ENCODE measurements at regions not wholly inside any gene's neighbourhood (a gene's known extent, or its start where the extent isn't known, plus 50 kb on each side); places are given as distances from the start of the nearest gene placed in this dataset.

DNA sequence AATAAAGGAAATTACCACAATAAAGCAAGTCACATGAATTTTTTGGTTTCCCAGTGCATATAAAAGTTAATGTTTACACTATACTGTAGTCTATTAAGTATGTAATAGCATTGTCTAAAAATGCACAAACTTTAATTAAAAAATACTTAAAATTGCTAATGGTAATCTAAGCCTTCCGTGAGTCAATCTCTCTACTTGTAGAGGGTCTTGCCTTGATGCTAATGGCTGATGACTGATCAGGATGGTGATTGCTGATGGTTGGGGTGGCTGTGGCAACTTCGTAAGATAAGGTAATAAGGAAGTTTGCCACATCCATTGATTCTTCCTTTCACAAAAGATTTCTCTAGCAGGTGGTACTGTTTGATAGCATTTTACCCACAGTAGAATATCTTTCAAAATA lies 466.6 kb upstream of the PROX1 start:
- H3K4me1 ChIP-seq (ENCODE audit: control insufficient read depth, extremely low read depth, insufficient read depth, low read length), result no peaks in the 10 kb centered on the region
- H2AFZ ChIP-seq (ENCODE audit: control insufficient read depth, low read length), result no peak overlapping the region
- TF ChIP-seq EZH2 (IDR thresholded peaks at IDR 0.05; ENCODE audit: low read length), result no peak
- TF ChIP-seq, protein P1, sequence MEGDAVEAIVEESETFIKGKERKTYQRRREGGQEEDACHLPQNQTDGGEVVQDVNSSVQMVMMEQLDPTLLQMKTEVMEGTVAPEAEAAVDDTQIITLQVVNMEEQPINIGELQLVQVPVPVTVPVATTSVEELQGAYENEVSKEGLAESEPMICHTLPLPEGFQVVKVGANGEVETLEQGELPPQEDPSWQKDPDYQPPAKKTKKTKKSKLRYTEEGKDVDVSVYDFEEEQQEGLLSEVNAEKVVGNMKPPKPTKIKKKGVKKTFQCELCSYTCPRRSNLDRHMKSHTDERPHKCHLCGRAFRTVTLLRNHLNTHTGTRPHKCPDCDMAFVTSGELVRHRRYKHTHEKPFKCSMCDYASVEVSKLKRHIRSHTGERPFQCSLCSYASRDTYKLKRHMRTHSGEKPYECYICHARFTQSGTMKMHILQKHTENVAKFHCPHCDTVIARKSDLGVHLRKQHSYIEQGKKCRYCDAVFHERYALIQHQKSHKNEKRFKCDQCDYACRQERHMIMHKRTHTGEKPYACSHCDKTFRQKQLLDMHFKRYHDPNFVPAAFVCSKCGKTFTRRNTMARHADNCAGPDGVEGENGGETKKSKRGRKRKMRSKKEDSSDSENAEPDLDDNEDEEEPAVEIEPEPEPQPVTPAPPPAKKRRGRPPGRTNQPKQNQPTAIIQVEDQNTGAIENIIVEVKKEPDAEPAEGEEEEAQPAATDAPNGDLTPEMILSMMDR (optimal IDR thresholded peaks at IDR 0.05 in 1 of 3, IDR thresholded peaks at IDR 0.05 in 1 of 3, conservative IDR thresholded peaks at IDR 0.05 in 1 of 3; ENCODE audit: extremely low read depth in 1 of 3, insufficient read depth in 2 of 3, low read length in 3 of 3), result no peak
- H3K27me3 ChIP-seq (ENCODE audit: control insufficient read depth, extremely low read depth, insufficient read depth, low read length), result no peaks in the 10 kb centered on the region
- H3K79me2 ChIP-seq (ENCODE audit: control insufficient read depth, insufficient read depth, low read length), result no peaks in the 10 kb centered on the region
- no peak overlapping the region for H3K4me2 ChIP-seq (ENCODE audit: control insufficient read depth, extremely low read depth, insufficient read depth, low read depth, low read length)
- DNase-seq (ENCODE audit: low read depth, low spot score) (no peak), FAIRE-seq (no peak)
- H3K9me3 ChIP-seq (ENCODE audit: control insufficient read depth, low read depth, low read length), result no peaks in the 10 kb centered on the region
- no peak overlapping the region for H3K27ac ChIP-seq (ENCODE audit: control insufficient read depth, insufficient read depth, low read length)
- no peak overlapping the region for H3K9ac ChIP-seq (ENCODE audit: control insufficient read depth, extremely low read depth, insufficient read depth, low read length)
- dilution Hi-C loops (cut with MboI; ENCODE audit: extremely low pct_ligation_motif_present, low sequenced_read_pairs), result no loop called here
- no peak overlapping the region for H3K4me3 ChIP-seq (ENCODE audit: control insufficient read depth in 2 of 3, extremely low read depth in 1 of 3, insufficient read depth in 2 of 3, low read depth in 1 of 3, low read length in 3 of 3)
- H3K9me1 ChIP-seq (ENCODE audit: control insufficient read depth, extremely low read depth, insufficient read depth, low read length), result no peaks in the 10 kb centered on the region
- no peaks in the 10 kb centered on the region for H4K20me1 ChIP-seq (ENCODE audit: control insufficient read depth, extremely low read depth, insufficient read depth, low read length)
- no peaks in the 10 kb centered on the region for H3K36me3 ChIP-seq (ENCODE audit: control insufficient read depth in 2 of 2, extremely low read depth in 1 of 2, insufficient read depth in 2 of 2, low read length in 2 of 2)

DNA sequence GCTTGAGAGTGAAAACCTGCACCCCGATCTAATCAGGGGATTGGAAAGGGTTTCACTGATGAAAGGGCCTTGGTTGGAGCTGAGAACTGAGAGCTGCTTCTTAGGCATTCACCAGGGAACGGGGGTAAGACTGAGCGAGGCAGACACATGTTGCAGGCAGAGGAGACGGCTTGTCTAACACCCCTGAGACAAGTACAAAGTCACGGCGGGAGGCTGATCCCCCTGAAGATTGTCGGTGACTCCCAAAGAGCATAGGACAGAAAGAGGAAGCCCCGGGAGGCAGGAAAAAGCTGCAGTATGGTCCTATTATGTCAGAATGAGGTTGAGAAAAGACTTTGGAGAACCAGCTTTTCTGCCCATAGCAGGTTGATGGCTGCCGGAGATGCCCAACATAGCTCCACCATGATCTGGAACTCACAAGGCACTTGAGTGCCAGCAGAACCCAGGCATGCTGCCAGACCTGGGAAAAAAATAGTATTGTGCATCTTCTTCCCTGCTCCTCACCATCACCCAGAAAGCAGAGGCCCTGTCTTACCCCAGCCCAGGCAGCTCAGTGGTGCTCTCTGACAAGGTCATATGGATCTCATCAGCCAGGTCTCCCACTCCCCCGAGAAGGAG lies 463.9 kb upstream of the PROX1 start:
- Histone ChIP-seq H3K9ac (ENCODE audit: control insufficient read depth, extremely low read depth, insufficient read depth, low read length) (no peak overlapping the region), H2AFZ (ENCODE audit: control insufficient read depth, low read length) (no peak overlapping the region), H4K20me1 (ENCODE audit: control insufficient read depth, extremely low read depth, insufficient read depth, low read length) (no peaks in the 10 kb centered on the region), H3K4me3 (ENCODE audit: control insufficient read depth in 2 of 3, extremely low read depth in 1 of 3, insufficient read depth in 2 of 3, low read depth in 1 of 3, low read length in 3 of 3) (no peak overlapping the region), H3K79me2 (ENCODE audit: control insufficient read depth, insufficient read depth, low read length) (no peaks in the 10 kb centered on the region), H3K36me3 (ENCODE audit: control insufficient read depth in 2 of 2, extremely low read depth in 1 of 2, insufficient read depth in 2 of 2, low read length in 2 of 2) (no peaks in the 10 kb centered on the region), H3K4me1 (ENCODE audit: control insufficient read depth, extremely low read depth, insufficient read depth, low read length) (no peaks in the 10 kb centered on the region), H3K4me2 (ENCODE audit: control insufficient read depth, extremely low read depth, insufficient read depth, low read depth, low read length) (no peak overlapping the region), H3K27ac (ENCODE audit: control insufficient read depth, insufficient read depth, low read length) (no peak overlapping the region), H3K9me1 (ENCODE audit: control insufficient read depth, extremely low read depth, insufficient read depth, low read length) (no peaks in the 10 kb centered on the region), H3K9me3 (ENCODE audit: control insufficient read depth, low read depth, low read length) (no peaks in the 10 kb centered on the region), H3K27me3 (ENCODE audit: control insufficient read depth, extremely low read depth, insufficient read depth, low read length) (no peaks in the 10 kb centered on the region)
- TF ChIP-seq EZH2 (IDR thresholded peaks at IDR 0.05; ENCODE audit: low read length), result no peak
- TF ChIP-seq, protein P1 (optimal IDR thresholded peaks at IDR 0.05 in 1 of 3, IDR thresholded peaks at IDR 0.05 in 1 of 3, conservative IDR thresholded peaks at IDR 0.05 in 1 of 3; ENCODE audit: extremely low read depth in 1 of 3, insufficient read depth in 2 of 3, low read length in 3 of 3), result no peak
- DNase-seq (ENCODE audit: low read depth, low spot score) (no peak), FAIRE-seq (no peak)
- dilution Hi-C loops (cut with MboI; ENCODE audit: extremely low pct_ligation_motif_present, low sequenced_read_pairs), result no loop called here
